ENCODE measurements at regions not wholly inside any gene's neighbourhood (a gene's known extent, or its start where the extent isn't known, plus 50 kb on each side); places are given as distances from the start of the nearest gene placed in this dataset.

DNA sequence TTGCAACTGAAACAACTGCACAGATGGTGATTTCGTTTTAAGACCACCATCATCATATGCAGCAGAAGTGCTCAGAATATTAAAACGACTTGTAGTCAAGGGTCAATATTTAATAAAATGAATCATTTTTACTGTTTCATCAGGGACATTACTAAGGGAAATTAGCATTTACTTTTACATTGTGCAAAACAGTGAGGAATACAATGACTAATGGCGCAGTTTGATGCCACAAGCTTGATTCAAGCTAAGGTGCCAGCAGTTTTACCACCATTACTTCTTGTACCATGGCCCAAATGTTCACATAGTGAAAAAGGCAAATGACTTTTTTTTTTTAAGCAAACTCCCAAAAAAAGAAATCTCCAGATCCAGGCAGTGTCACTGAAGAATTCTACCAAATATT lies 277.4 kb upstream of the CHRNA7 start:
- DNase-seq, result no peak
- no peak overlapping the region for H3K27ac Mint-ChIP-seq
- Histone ChIP-seq H3K36me3 (ENCODE audit: insufficient read depth, low read length) (no peaks in the 10 kb centered on the region), H3K27me3 (ENCODE audit: insufficient read depth, low read length) (no peaks in the 10 kb centered on the region), H3K4me3 (ENCODE audit: low read length in 2 of 2) (no peak overlapping the region), H3K9me3 (ENCODE audit: control insufficient read depth in 1 of 2, low read length in 2 of 2) (no peaks in the 10 kb centered on the region), H3K27ac (ENCODE audit: low read depth, low read length) (no peak overlapping the region), H3K4me1 (ENCODE audit: insufficient read depth, low read length) (no peaks in the 10 kb centered on the region)
- peaks cover 0 to 13% (median 2%) of the 10 kb centered on the region in 8 donors for H3K9me3 Mint-ChIP-seq
- H3K36me3 Mint-ChIP-seq, result no peaks in the 10 kb centered on the region
- no peak overlapping the region for H3K4me3 Mint-ChIP-seq
- H3K4me1 Mint-ChIP-seq, result no peaks in the 10 kb centered on the region
- peaks cover 0 to 10% of the 10 kb centered on the region in 2 donors for H3K27me3 Mint-ChIP-seq
- CTCF ChIA-PET (ENCODE audit: partially characterized antibody), result no interaction called here
- POLR2A ChIA-PET (ENCODE audit: partially characterized antibody), result no interaction called here
- intact Hi-C loops (cut with micrococcal nuclease), result no loop called here

GRCh38 chr15:31758126-31758525 lies 272.2 kb upstream of the CHRNA7 start:
- Mint-ChIP-seq H3K4me3 (no peak overlapping the region), H3K36me3 (no peaks in the 10 kb centered on the region), H3K4me1 (peaks cover 0 to 1% (median 0%) of the 10 kb centered on the region in 4 donors), H3K9me3 (peaks cover 2 to 15% (median 3%) of the 10 kb centered on the region in 8 donors), H3K27ac (no peak overlapping the region), H3K27me3 (peaks cover 5 to 17% of the 10 kb centered on the region in 2 donors)
- Histone ChIP-seq H3K36me3 (ENCODE audit: insufficient read depth, low read length) (no peaks in the 10 kb centered on the region), H3K27ac (ENCODE audit: low read depth, low read length) (no peak overlapping the region), H3K4me3 (ENCODE audit: low read length in 2 of 2) (no peak overlapping the region), H3K27me3 (ENCODE audit: insufficient read depth, low read length) (no peaks in the 10 kb centered on the region), H3K4me1 (ENCODE audit: insufficient read depth, low read length) (no peaks in the 10 kb centered on the region), H3K9me3 (ENCODE audit: control insufficient read depth in 1 of 2, low read length in 2 of 2) (no peaks in the 10 kb centered on the region)
- POLR2A ChIA-PET (ENCODE audit: partially characterized antibody), result no interaction called here
- DNase-seq, result no peak
- CTCF ChIA-PET (ENCODE audit: partially characterized antibody), result no interaction called here
- intact Hi-C loops (cut with micrococcal nuclease), result no loop called here

DNA sequence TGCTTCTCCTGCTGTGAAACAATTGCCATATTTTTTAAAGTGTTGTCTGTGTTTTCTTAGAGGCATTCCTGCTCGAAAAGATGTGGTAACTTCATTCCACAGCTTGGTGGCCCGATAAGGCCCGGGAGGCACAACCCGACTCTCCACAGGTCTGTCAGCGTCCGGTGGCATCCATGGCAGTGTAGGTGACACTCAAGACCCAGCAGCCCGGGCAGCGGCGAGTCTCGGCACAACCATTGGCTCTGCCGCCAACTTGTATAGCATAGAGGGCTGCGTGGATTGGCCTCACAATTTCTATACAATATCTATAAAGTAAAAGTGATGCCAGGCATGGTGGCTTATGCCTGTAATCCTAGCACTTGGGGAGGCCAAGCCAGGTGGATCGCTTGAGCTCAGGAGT lies 262.3 kb upstream of the CHRNA7 start:
- Histone ChIP-seq H3K4me3 (ENCODE audit: low read length in 2 of 2) (no peak overlapping the region), H3K27me3 (ENCODE audit: insufficient read depth, low read length) (no peaks in the 10 kb centered on the region), H3K4me1 (ENCODE audit: insufficient read depth, low read length) (no peaks in the 10 kb centered on the region), H3K9me3 (ENCODE audit: control insufficient read depth in 1 of 2, low read length in 2 of 2) (no peaks in the 10 kb centered on the region), H3K36me3 (ENCODE audit: insufficient read depth, low read length) (no peaks in the 10 kb centered on the region), H3K27ac (ENCODE audit: low read depth, low read length) (no peak overlapping the region)
- peaks cover 0 to 2% of the 10 kb centered on the region in 2 donors for H3K27me3 Mint-ChIP-seq
- intact Hi-C loops (cut with micrococcal nuclease), result no loop called here
- no peak for DNase-seq
- H3K4me3 Mint-ChIP-seq, result no peak overlapping the region
- peaks cover 0 to 4% (median 0%) of the 10 kb centered on the region in 8 donors for H3K9me3 Mint-ChIP-seq
- ChIA-PET CTCF (ENCODE audit: partially characterized antibody) (no interaction called here), POLR2A (ENCODE audit: partially characterized antibody) (no interaction called here)
- peak overlapping the region in 1 of 7 donors; percentile 29 for H3K27ac Mint-ChIP-seq
- H3K36me3 Mint-ChIP-seq, result no peaks in the 10 kb centered on the region
- H3K4me1 Mint-ChIP-seq, result no peaks in the 10 kb centered on the region

GRCh38 chr15:31774045-31774444 lies 256.3 kb upstream of the CHRNA7 start:
- H3K27me3 ChIP-seq (ENCODE audit: insufficient read depth, low read length), result no peaks in the 10 kb centered on the region

DNA sequence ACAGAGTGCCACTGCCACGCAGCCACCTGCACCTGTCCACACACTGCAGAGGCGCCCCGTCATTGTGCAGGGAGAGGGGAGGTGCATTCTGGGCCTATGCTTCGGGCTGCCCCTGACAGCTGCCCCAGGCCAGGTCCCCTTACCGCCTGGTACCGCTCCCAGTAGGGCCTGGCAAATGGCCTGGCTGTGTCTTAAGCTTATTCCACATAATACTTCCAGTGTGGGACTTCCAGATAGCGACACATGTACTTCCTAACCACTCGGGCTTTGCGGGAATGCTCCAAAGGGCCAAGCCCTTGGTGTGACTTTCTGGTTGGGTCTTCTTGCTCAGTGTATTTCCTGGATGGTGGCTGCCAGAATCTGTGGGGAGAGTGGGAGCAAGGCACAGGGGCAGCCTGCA lies 254.3 kb upstream of the CHRNA7 start:
- Histone ChIP-seq H3K36me3 (ENCODE audit: insufficient read depth, low read length) (no peaks in the 10 kb centered on the region), H3K27me3 (ENCODE audit: insufficient read depth, low read length) (no peaks in the 10 kb centered on the region), H3K4me3 (ENCODE audit: low read length in 2 of 2) (no peak overlapping the region), H3K4me1 (ENCODE audit: insufficient read depth, low read length) (no peaks in the 10 kb centered on the region), H3K9me3 (ENCODE audit: control insufficient read depth in 1 of 2, low read length in 2 of 2) (no peaks in the 10 kb centered on the region), H3K27ac (ENCODE audit: low read depth, low read length) (no peak overlapping the region)
- Mint-ChIP-seq H3K4me1 (no peaks in the 10 kb centered on the region), H3K27ac (no peak overlapping the region), H3K4me3 (no peak overlapping the region), H3K27me3 (peaks cover 2 to 3% of the 10 kb centered on the region in 2 donors), H3K36me3 (no peaks in the 10 kb centered on the region), H3K9me3 (peaks cover 0 to 3% (median 0%) of the 10 kb centered on the region in 8 donors)
- intact Hi-C loops (cut with micrococcal nuclease), result no loop called here
- no peak for DNase-seq
- ChIA-PET CTCF (ENCODE audit: partially characterized antibody) (no interaction called here), POLR2A (ENCODE audit: partially characterized antibody) (no interaction called here)

More at GRCh38 chr15:31774045-31774444, 256.3 kb upstream of the CHRNA7 start:
- no peak overlapping the region for H3K27ac ChIP-seq (ENCODE audit: low read depth, low read length)
- Mint-ChIP-seq H3K4me1 (no peaks in the 10 kb centered on the region), H3K9me3 (peaks cover 0 to 3% (median 0%) of the 10 kb centered on the region in 8 donors), H3K27me3 (peaks cover 2 to 3% of the 10 kb centered on the region in 2 donors), H3K4me3 (no peak overlapping the region), H3K27ac (no peak overlapping the region), H3K36me3 (no peaks in the 10 kb centered on the region)
- POLR2A ChIA-PET (ENCODE audit: partially characterized antibody), result no interaction called here
- CTCF ChIA-PET (ENCODE audit: partially characterized antibody), result no interaction called here
- no peak for DNase-seq
- no peaks in the 10 kb centered on the region for H3K4me1 ChIP-seq (ENCODE audit: insufficient read depth, low read length)
- H3K36me3 ChIP-seq (ENCODE audit: insufficient read depth, low read length), result no peaks in the 10 kb centered on the region
- no peaks in the 10 kb centered on the region for H3K9me3 ChIP-seq (ENCODE audit: control insufficient read depth in 1 of 2, low read length in 2 of 2)
- H3K4me3 ChIP-seq (ENCODE audit: low read length in 2 of 2), result no peak overlapping the region
- intact Hi-C loops (cut with micrococcal nuclease), result no loop called here

- Mint-ChIP-seq H3K9me3 (peaks cover 0 to 1% (median 0%) of the 10 kb centered on the region in 8 donors), H3K36me3 (no peaks in the 10 kb centered on the region), H3K4me3 (no peak overlapping the region), H3K27me3 (peaks cover 2 to 3% of the 10 kb centered on the region in 2 donors), H3K27ac (no peak overlapping the region), H3K4me1 (no peaks in the 10 kb centered on the region)
- no peaks in the 10 kb centered on the region for H3K9me3 ChIP-seq (ENCODE audit: control insufficient read depth in 1 of 2, low read length in 2 of 2)
- no peak overlapping the region for H3K4me3 ChIP-seq (ENCODE audit: low read length in 2 of 2)
- POLR2A ChIA-PET (ENCODE audit: partially characterized antibody), result no interaction called here
- no peak overlapping the region for H3K27ac ChIP-seq (ENCODE audit: low read depth, low read length)
- H3K27me3 ChIP-seq (ENCODE audit: insufficient read depth, low read length), result no peaks in the 10 kb centered on the region
- no peaks in the 10 kb centered on the region for H3K36me3 ChIP-seq (ENCODE audit: insufficient read depth, low read length)
- no peak for DNase-seq
- H3K4me1 ChIP-seq (ENCODE audit: insufficient read depth, low read length), result no peaks in the 10 kb centered on the region
- CTCF ChIA-PET (ENCODE audit: partially characterized antibody), result no interaction called here
- intact Hi-C loops (cut with micrococcal nuclease), result no loop called here
Observed at GRCh38 chr15:31781261-31781660, 249.1 kb upstream of the CHRNA7 start.

- ChIA-PET CTCF (ENCODE audit: partially characterized antibody) (no interaction called here), POLR2A (ENCODE audit: partially characterized antibody) (no interaction called here)
- Mint-ChIP-seq H3K36me3 (no peaks in the 10 kb centered on the region), H3K27ac (no peak overlapping the region), H3K4me3 (no peak overlapping the region), H3K9me3 (no peaks in the 10 kb centered on the region), H3K27me3 (peaks cover 2 to 3% of the 10 kb centered on the region in 2 donors), H3K4me1 (no peaks in the 10 kb centered on the region)
- no peak for DNase-seq
- H3K4me1 ChIP-seq (ENCODE audit: insufficient read depth, low read length), result no peaks in the 10 kb centered on the region
- H3K36me3 ChIP-seq (ENCODE audit: insufficient read depth, low read length), result no peaks in the 10 kb centered on the region
- intact Hi-C loops (cut with micrococcal nuclease), result no loop called here
- no peak overlapping the region for H3K4me3 ChIP-seq (ENCODE audit: low read length in 2 of 2)
- no peak overlapping the region for H3K27ac ChIP-seq (ENCODE audit: low read depth, low read length)
- no peaks in the 10 kb centered on the region for H3K27me3 ChIP-seq (ENCODE audit: insufficient read depth, low read length)
- H3K9me3 ChIP-seq (ENCODE audit: control insufficient read depth in 1 of 2, low read length in 2 of 2), result no peaks in the 10 kb centered on the region
Observed at GRCh38 chr15:31782016-31782783, 248.1 kb upstream of the CHRNA7 start.
